Hematopoietic multipotent progenitor cell treated with erythropoietin and hydrocortisone succinate and interleukin-3 and kit ligand, for 8 days (in vitro differentiated cells): ENCODE measurements at regions not wholly inside any gene's neighbourhood (a gene's known extent, or its start where the extent isn't known, plus 50 kb on each side); places are given as distances from the start of the nearest gene placed in this dataset.

Experiments used
- DNase-seq: peaks from one replicate; pipeline ENCODE4 v3.0.0-alpha.2; 2015

- no peak for DNase-seq
These were observed 497.8 kb downstream of the HS3ST4 start for GRCh38 chr16:26189536-26189935.

GRCh38 chr16:26194526-26194925, 502.8 kb downstream of the HS3ST4 start:
- no peak for DNase-seq

- no peak for DNase-seq
These were observed 503.5 kb downstream of the HS3ST4 start for GRCh38 chr16:26195225-26195624.

GRCh38 chr16:26196310-26196709, 504.6 kb downstream of the HS3ST4 start:
- DNase-seq: no peak

GRCh38 chr16:26196802-26197201, 505.0 kb downstream of the HS3ST4 start:
- no peak for DNase-seq

GRCh38 chr16:26197707-26198106, 505.9 kb downstream of the HS3ST4 start:
- DNase-seq: no peak

GRCh38 chr16:26198221-26198620, 506.5 kb downstream of the HS3ST4 start:
- no peak for DNase-seq

- no peak for DNase-seq
These were observed 512.4 kb downstream of the HS3ST4 start for GRCh38 chr16:26204138-26204537.

- DNase-seq: no peak
These were observed 519.8 kb downstream of the HS3ST4 start for GRCh38 chr16:26211542-26211941.

GRCh38 chr16:26212599-26212998, 520.8 kb downstream of the HS3ST4 start:
- no peak for DNase-seq

GRCh38 chr16:26214581-26215174, 522.9 kb downstream of the HS3ST4 start:
- DNase-seq: no peak

GRCh38 chr16:26220894-26221293, 529.1 kb downstream of the HS3ST4 start:
- no peak for DNase-seq

GRCh38 chr16:26231647-26232046, 539.9 kb downstream of the HS3ST4 start:
- DNase-seq: no peak

GRCh38 chr16:26240807-26241206, 549.0 kb downstream of the HS3ST4 start:
- no peak for DNase-seq

- DNase-seq: no peak
These were observed 555.3 kb downstream of the HS3ST4 start for GRCh38 chr16:26247063-26247462.

GRCh38 chr16:26252598-26252997, 560.8 kb downstream of the HS3ST4 start:
- no peak for DNase-seq

- DNase-seq: no peak
These were observed 569.9 kb downstream of the HS3ST4 start for GRCh38 chr16:26261621-26262020.

GRCh38 chr16:26263406-26263805, 571.6 kb downstream of the HS3ST4 start:
- DNase-seq: no peak

GRCh38 chr16:26267641-26268040, 575.9 kb downstream of the HS3ST4 start:
- no peak for DNase-seq

GRCh38 chr16:26269673-26270072, 577.9 kb downstream of the HS3ST4 start:
- DNase-seq: no peak

GRCh38 chr16:26273607-26274006, 581.8 kb downstream of the HS3ST4 start:
- DNase-seq: no peak

- DNase-seq: no peak
These were observed 583.3 kb downstream of the HS3ST4 start for GRCh38 chr16:26275021-26275590.

GRCh38 chr16:26276289-26276688, 584.5 kb downstream of the HS3ST4 start:
- DNase-seq: no peak

GRCh38 chr16:26281381-26282110, 589.8 kb downstream of the HS3ST4 start:
- no peak for DNase-seq
